ENCODE measurements at regions not wholly inside any gene's neighbourhood (a gene's known extent, or its start where the extent isn't known, plus 50 kb on each side); places are given as distances from the start of the nearest gene placed in this dataset.

GRCh38 chr12:115670869-115671268 lies 606.6 kb downstream of the MED13L start:
- DNase-seq (ENCODE audit: low spot score) = no peak
- H3K4me3 ChIP-seq = no peak overlapping the region
- TF ChIP-seq CTCF (IDR thresholded peaks at IDR 0.05) = no peak

GRCh38 chr12:115667116-115667515 lies 610.4 kb downstream of the MED13L start:
- Histone ChIP-seq H3K27ac (no peak overlapping the region), H3K4me3 (no peak overlapping the region), H3K9me3 (no peaks in the 10 kb centered on the region), H3K4me1 (ENCODE audit: control insufficient read depth in 1 of 2, low read depth in 2 of 2) (peaks cover under 1 to 4% of the 10 kb centered on the region in 2 donors), H3K27me3 (replicated peaks; ENCODE audit: insufficient read depth) (no peaks in the 10 kb centered on the region), H3K36me3 (no peaks in the 10 kb centered on the region)
- DNase-seq (ENCODE audit: low spot score) (no peak), ATAC-seq (ENCODE audit: insufficient number of reproducible peaks, low FRiP score, low read depth) (no peak)
- no peak for TF ChIP-seq CTCF (IDR thresholded peaks at IDR 0.05)

More at GRCh38 chr12:115670869-115671268, 606.6 kb downstream of the MED13L start:
- no peak for ATAC-seq (ENCODE audit: insufficient number of reproducible peaks, low FRiP score, low read depth)
- Histone ChIP-seq H3K9me3 (no peaks in the 10 kb centered on the region), H3K4me1 (ENCODE audit: control insufficient read depth in 1 of 2, low read depth in 2 of 2) (peaks cover 8 to 9% of the 10 kb centered on the region in 2 donors), H3K36me3 (no peaks in the 10 kb centered on the region), H3K27ac (no peak overlapping the region), H3K27me3 (replicated peaks; ENCODE audit: insufficient read depth) (no peaks in the 10 kb centered on the region)

GRCh38 chr12:115666168-115666567 lies 611.3 kb downstream of the MED13L start:
- Histone ChIP-seq H3K36me3 (no peaks in the 10 kb centered on the region), H3K27ac (no peak overlapping the region), H3K27me3 (replicated peaks; ENCODE audit: insufficient read depth) (no peaks in the 10 kb centered on the region), H3K9me3 (no peaks in the 10 kb centered on the region), H3K4me1 (ENCODE audit: control insufficient read depth in 1 of 2, low read depth in 2 of 2) (peaks cover 3 to 14% of the 10 kb centered on the region in 2 donors), H3K4me3 (no peak overlapping the region)
- DNase-seq (ENCODE audit: low spot score) (no peak), ATAC-seq (ENCODE audit: insufficient number of reproducible peaks, low FRiP score, low read depth) (no peak)
- no peak for TF ChIP-seq CTCF (IDR thresholded peaks at IDR 0.05)

- DNase-seq (ENCODE audit: low spot score) (no peak), ATAC-seq (ENCODE audit: insufficient number of reproducible peaks, low FRiP score, low read depth) (no peak)
- H3K4me3 ChIP-seq = no peak overlapping the region
- H3K9me3 ChIP-seq = no peaks in the 10 kb centered on the region
- no peaks in the 10 kb centered on the region for H3K36me3 ChIP-seq
- H3K27me3 ChIP-seq (replicated peaks; ENCODE audit: insufficient read depth) = no peaks in the 10 kb centered on the region
- H3K4me1 ChIP-seq (ENCODE audit: control insufficient read depth in 1 of 2, low read depth in 2 of 2) = peaks cover 6 to 47% of the 10 kb centered on the region in 2 donors
- H3K27ac ChIP-seq = peak overlapping the region; percentile 76 to 81
- no peak for TF ChIP-seq CTCF (IDR thresholded peaks at IDR 0.05)
Measured at GRCh38 chr12:115661112-115661511, 616.4 kb downstream of the MED13L start.

GRCh38 chr12:115660211-115660805 lies 617.2 kb downstream of the MED13L start:
- Histone ChIP-seq H3K27me3 (replicated peaks; ENCODE audit: insufficient read depth) (no peaks in the 10 kb centered on the region), H3K4me1 (ENCODE audit: control insufficient read depth in 1 of 2, low read depth in 2 of 2) (peaks cover 6 to 49% of the 10 kb centered on the region in 2 donors), H3K4me3 (no peak overlapping the region), H3K27ac (peak overlapping the region; percentile 76 to 81), H3K9me3 (no peaks in the 10 kb centered on the region), H3K36me3 (no peaks in the 10 kb centered on the region)
- peak; percentile 48 for ATAC-seq (ENCODE audit: insufficient number of reproducible peaks, low FRiP score, low read depth)
- DNase-seq (ENCODE audit: low spot score) = no peak
- no peak for TF ChIP-seq CTCF (IDR thresholded peaks at IDR 0.05)

Data from thoracic aorta (tissue), 2 donors.